ENCODE measurements at regions not wholly inside any gene's neighbourhood (a gene's known extent, or its start where the extent isn't known, plus 50 kb on each side); places are given as distances from the start of the nearest gene placed in this dataset.
"Not testable (repeated sequence)": the region's sequence is repeated elsewhere in the genome, so short reads cannot be mapped to it uniquely, and the experiment has no call there.

DNA sequence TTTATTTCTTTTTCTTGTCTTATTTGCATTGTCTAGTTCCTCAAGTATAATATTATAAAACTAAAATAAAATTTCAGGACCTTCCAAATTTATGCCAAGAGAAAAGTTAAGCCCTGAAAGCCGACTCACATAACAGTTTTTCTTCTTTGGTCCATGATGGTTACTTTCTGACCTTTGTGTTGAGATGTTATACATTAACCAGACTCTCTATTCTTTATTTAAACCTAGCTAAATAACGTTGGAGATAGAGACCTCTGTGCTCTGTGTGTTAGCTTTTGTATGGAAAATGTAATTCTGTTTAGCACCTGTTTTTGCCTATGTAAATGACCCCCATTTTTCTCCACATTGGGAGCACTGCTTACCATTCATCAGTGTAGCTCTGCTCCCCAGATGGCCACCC lies 352.4 kb downstream of the CD109 start:
- Mint-ChIP-seq H3K9me3 (no peaks in the 10 kb centered on the region), H3K27me3 (no peaks in the 10 kb centered on the region), H3K4me3 (no peak overlapping the region), H3K4me1 (no peaks in the 10 kb centered on the region), H3K27ac (peak overlapping the region in 1 of 2 donors; percentile 82)
- ATAC-seq (no peak), DNase-seq (no peak)

DNA sequence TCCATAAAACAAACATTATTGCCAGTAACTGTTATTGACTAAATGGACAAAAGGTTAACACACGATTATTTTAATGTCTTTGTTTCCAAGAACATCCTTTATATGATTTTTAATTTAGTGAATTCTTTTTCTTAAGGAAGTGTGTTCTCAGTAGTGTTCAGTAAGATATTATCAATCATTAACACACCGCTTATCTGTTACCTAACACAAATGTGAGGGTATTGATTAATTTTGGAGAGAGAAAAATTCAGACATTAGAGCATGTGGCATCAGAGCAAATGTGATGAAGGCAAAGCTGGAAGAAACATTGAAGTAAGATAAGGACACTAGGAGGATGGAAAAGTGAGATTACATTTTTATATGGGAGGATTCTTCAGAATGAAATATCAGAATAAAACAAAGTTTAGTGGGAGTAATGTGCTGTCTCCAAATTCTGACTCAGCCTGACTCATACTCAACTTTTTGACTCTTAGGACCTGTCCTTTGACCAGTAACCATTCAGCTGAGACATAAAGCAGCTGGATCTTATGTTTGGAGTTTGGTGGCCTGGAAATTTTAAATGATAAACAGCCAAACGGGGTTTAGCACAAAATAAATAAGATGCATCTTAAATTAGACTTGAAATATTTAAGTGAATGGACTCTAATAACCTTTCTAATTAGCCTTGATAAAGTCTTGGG lies 348.6 kb downstream of the CD109 start:
- no peak for DNase-seq
- H3K9me3 Mint-ChIP-seq: no peaks in the 10 kb centered on the region
- no peaks in the 10 kb centered on the region for H3K27me3 Mint-ChIP-seq
- no peak overlapping the region for H3K27ac Mint-ChIP-seq
- no peak overlapping the region for H3K4me3 Mint-ChIP-seq
- no peaks in the 10 kb centered on the region for H3K4me1 Mint-ChIP-seq
- ATAC-seq: no peak

DNA sequence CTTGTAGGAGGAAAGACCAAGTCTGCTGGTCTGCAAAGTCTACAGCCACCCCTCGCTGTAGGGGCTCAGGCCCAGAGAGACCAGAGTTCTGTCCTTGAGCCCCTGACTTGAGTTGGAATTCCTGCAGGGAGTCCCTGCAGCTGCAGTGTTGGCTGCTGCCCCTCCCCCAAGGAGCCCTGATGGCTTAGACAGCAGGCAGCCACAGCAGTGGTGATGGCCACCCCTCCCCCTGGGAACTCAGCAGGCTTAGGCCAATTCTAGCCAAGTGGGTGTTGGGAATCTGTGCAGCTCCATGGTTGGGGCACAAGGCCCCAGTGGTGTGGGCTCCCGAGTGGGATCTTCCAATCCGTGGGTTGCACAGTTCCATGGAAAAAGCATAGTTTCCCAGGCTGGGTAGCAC lies 345.4 kb downstream of the CD109 start:
- no peak for DNase-seq
- Mint-ChIP-seq H3K27ac (no peak overlapping the region), H3K4me1 (no peaks in the 10 kb centered on the region), H3K27me3 (no peaks in the 10 kb centered on the region), H3K4me3 (no peak overlapping the region), H3K9me3 (peaks cover 4 to 14% of the 10 kb centered on the region in 2 donors)
- no peak for ATAC-seq

- ATAC-seq: no peak
- no peak overlapping the region for H3K4me3 Mint-ChIP-seq
- DNase-seq: no peak
- no peaks in the 10 kb centered on the region for H3K4me1 Mint-ChIP-seq
- peaks cover 2 to 3% of the 10 kb centered on the region in 2 donors for H3K9me3 Mint-ChIP-seq
- no peaks in the 10 kb centered on the region for H3K27me3 Mint-ChIP-seq
- H3K27ac Mint-ChIP-seq: no peak overlapping the region
These were observed 322.8 kb downstream of the CD109 start for GRCh38 chr6:74018825-74019224.

- Mint-ChIP-seq H3K27me3 (no peaks in the 10 kb centered on the region), H3K4me1 (no peaks in the 10 kb centered on the region), H3K9me3 (peaks cover 5 to 17% of the 10 kb centered on the region in 2 donors), H3K4me3 (no peak overlapping the region), H3K27ac (no peak overlapping the region)
- ATAC-seq: no peak
- no peak for DNase-seq
These were observed 319.4 kb downstream of the CD109 start for GRCh38 chr6:74015427-74015826.

DNA sequence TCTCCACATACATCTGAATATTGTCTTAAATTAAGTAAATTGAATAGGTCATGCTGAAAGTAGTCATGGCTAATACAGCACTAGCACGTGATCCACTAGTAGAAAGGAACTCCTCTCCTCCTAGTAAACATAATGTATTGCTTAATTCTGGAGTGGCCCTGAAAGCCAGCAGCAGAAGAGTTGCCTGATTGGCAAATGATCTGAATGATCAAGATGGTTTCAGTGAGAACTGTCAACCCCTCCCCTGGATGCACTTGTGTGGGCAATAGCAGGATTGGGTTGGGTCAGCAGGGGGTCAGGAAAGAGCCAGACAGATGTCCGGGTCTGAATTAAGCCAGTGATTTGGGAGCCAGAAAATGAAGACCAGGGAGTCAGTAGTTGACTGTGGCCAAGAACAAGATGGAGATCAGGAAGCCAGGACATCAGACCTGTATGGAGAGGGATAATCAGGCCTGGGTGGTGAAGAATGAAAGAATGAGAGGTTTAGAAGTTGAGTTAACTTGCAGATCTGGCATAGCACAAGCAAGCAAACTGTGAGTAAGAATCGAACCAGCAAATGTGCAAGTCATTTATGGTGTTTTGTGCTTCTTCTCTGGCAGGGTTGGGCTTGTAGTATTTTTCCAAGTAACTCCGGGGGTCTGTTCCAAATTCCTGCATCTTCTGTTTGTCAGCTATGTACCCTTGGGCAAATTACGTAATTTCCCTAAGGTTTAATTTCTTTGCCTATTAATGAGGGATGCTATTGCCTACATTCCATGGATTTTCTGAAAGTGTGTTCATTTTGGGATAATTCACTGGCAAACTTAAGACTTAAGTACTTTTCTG lies 304.9 kb downstream of the CD109 start:
- no peak for ATAC-seq
- H3K27ac Mint-ChIP-seq: no peak overlapping the region
- DNase-seq: no peak

DNA sequence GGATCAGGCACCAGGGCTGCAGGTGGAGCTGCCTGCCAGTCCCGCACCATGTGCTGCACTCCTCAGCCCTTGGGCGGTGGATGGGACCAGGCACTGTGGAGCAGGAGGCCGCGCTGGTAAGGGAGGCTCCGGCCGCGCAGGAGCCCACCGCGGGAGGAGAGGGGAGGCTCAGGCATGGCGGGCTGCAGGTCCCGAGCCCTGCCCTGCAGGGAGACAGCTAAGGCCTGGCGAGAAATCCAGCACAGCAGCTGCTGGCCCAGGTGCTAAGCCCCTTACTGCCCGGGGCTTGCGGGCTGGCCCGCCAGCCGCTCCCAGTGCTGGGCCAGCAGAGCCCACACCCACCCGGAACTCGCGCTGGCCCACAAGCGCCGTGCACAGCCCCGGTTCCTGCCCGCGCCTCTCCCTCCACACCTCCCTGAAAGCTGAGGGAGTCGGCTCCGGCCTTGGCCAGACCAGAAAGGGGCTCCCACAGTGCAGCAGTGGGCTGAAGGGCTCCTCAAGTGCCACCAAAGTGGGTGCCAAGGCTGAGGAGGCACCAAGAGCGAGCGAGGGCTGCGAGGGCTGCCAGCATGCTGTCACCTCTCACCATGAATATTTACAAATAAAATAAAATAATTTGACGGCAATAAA lies 294.7 kb downstream of the CD109 start:
- not testable (repeated sequence) for H3K4me1 Mint-ChIP-seq

More for the DNA sequence above, 304.9 kb downstream of the CD109 start:
- peaks cover 0 to 1% of the 10 kb centered on the region in 2 donors for H3K9me3 Mint-ChIP-seq
- H3K4me3 Mint-ChIP-seq: no peak overlapping the region
- no peaks in the 10 kb centered on the region for H3K27me3 Mint-ChIP-seq
- no peaks in the 10 kb centered on the region for H3K4me1 Mint-ChIP-seq

DNA sequence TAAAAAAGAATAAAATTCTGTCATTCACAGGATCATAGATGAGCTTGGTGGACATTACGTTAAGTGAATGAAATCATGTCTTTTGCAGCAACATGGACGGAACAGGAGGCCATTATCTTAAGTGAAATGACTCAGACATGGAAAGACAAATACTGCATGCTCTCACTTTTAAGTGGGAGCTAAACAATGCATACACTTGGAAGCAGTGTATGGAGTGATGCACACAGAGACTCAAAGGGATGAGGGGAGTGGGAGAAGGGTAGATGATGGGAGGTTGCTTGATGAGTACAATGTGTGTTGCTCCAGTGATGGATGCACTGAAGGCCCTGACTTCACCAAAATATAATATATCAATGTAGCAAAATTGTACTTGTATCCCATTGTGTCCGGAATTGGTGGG lies 293.4 kb downstream of the CD109 start:
- peaks cover 5 to 9% of the 10 kb centered on the region in 2 donors for H3K9me3 Mint-ChIP-seq
- H3K4me1 Mint-ChIP-seq: no peaks in the 10 kb centered on the region
- H3K27ac Mint-ChIP-seq: no peak overlapping the region
- no peaks in the 10 kb centered on the region for H3K27me3 Mint-ChIP-seq
- ATAC-seq (no peak), DNase-seq (no peak)
- no peak overlapping the region for H3K4me3 Mint-ChIP-seq

More for the DNA sequence above, 294.7 kb downstream of the CD109 start:
- H3K9me3 Mint-ChIP-seq, H3K27ac Mint-ChIP-seq, DNase-seq, H3K27me3 Mint-ChIP-seq, H3K4me3 Mint-ChIP-seq, ATAC-seq: not testable (repeated sequence)

- Mint-ChIP-seq H3K4me1 (no peaks in the 10 kb centered on the region), H3K27ac (no peak overlapping the region), H3K9me3 (peaks cover 5 to 9% of the 10 kb centered on the region in 2 donors), H3K4me3 (no peak overlapping the region), H3K27me3 (peaks cover 6% of the 10 kb centered on the region)
- no peak for ATAC-seq
- no peak for DNase-seq
These were observed 289.9 kb downstream of the CD109 start for GRCh38 chr6:73985891-73986290.

GRCh38 chr6:73984571-73985210 lies 288.7 kb downstream of the CD109 start:
- Mint-ChIP-seq H3K9me3 (peaks cover 3 to 6% of the 10 kb centered on the region in 2 donors), H3K27me3 (peaks cover 6% of the 10 kb centered on the region), H3K27ac (no peak overlapping the region)

DNA sequence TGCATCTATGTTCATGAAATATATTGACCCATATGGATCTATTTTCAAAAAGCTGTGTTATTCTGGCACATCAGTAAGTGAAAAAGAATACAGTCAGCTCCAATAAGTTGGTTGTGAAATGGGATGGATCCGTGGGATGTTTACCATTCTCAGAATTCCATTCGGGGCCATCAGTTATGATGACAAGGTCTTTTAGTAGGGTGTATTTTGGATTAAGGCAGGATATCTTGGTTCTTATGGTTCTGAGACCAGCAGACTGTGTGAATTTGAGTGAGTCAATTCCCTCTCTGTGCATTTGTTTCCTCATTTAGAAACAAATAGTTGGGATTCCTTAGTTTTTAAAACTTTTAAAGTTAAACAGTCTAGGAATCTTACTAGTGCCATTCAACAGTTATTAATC lies 287.4 kb downstream of the CD109 start:
- ATAC-seq: no peak
- Mint-ChIP-seq H3K27me3 (peaks cover 6% of the 10 kb centered on the region), H3K9me3 (no peaks in the 10 kb centered on the region), H3K4me1 (no peaks in the 10 kb centered on the region), H3K27ac (no peak overlapping the region), H3K4me3 (no peak overlapping the region)
- DNase-seq: no peak

More at GRCh38 chr6:73984571-73985210, 288.7 kb downstream of the CD109 start:
- Mint-ChIP-seq H3K4me1 (no peaks in the 10 kb centered on the region), H3K4me3 (no peak overlapping the region)
- DNase-seq (no peak), ATAC-seq (no peak)

DNA sequence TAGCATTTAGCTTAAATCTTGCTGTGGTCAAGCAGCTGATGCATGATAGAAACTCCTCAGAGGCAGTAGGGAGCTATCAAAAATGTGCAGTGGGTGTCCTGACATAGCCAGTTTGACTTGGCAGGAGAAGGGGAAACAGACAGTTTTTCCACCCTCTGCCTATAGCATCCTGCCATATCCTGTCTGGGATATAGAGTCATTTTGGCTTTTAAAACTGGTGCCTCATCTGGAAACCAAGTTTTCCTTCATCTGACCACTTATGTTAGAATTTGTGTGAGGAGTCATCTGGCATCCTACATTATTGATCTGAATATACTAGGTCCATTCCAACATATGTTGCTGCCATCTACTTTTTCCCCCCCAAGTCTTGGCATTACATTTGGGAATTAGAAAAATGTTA lies 284.1 kb downstream of the CD109 start:
- Mint-ChIP-seq H3K27ac (no peak overlapping the region), H3K4me1 (no peaks in the 10 kb centered on the region), H3K9me3 (no peaks in the 10 kb centered on the region), H3K27me3 (peaks cover 6% of the 10 kb centered on the region), H3K4me3 (no peak overlapping the region)
- ATAC-seq: no peak
- DNase-seq: no peak

- Mint-ChIP-seq H3K27ac (no peak overlapping the region), H3K9me3 (no peaks in the 10 kb centered on the region), H3K27me3 (peaks cover 6% of the 10 kb centered on the region), H3K4me3 (no peak overlapping the region), H3K4me1 (no peaks in the 10 kb centered on the region)
- ATAC-seq: no peak
- DNase-seq: no peak
These were observed 282.3 kb downstream of the CD109 start for GRCh38 chr6:73978330-73978729.

DNA sequence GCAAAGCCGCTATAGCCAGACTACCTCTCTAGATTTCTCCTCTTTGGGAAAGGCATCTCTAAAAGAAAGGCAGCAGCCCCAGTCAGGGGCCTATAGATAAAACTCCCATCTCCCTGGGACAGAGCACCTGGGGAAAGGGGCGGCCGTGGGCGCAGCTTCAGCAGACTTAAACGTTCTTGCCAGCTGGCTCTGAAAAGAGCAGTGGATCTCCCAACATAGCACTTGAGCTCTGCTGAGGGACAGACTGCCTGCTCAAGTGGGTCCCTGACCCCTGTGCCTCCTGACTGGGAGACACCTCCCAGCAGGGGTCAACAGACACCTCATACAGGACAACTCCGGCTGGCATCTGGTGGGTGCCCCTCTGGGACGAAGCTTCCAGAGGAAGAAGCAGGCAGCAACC lies 276.5 kb downstream of the CD109 start:
- not testable (repeated sequence) for H3K27me3 Mint-ChIP-seq, H3K27ac Mint-ChIP-seq, ATAC-seq, H3K9me3 Mint-ChIP-seq, H3K4me1 Mint-ChIP-seq, H3K4me3 Mint-ChIP-seq, DNase-seq

All from stimulated activated naive CD8-positive, alpha-beta T cell treated with anti-CD3 and anti-CD28 coated beads, Interleukin-15, amount 100 ng/mL, for 72 hours (primary cell).